NCI-H748 (cell line): ENCODE measurements at regions not wholly inside any gene's neighbourhood (a gene's known extent, or its start where the extent isn't known, plus 50 kb on each side); places are given as distances from the start of the nearest gene placed in this dataset.
"Not testable (repeated sequence)": the region's sequence is repeated elsewhere in the genome, so short reads cannot be mapped to it uniquely, and the experiment has no call there.

Source experiments
- DNase-seq: peaks from one replicate; lab custom pipeline; 2025; ENCODE audit not compliant: unreplicated experiment; lab: John Stamatoyannopoulos, UW

GRCh38 chr1:24268555-24268954, 50.6 kb upstream of the GRHL3 start:
- not testable (repeated sequence) for DNase-seq

- DNase-seq, result no peak
These were observed 52.2 kb upstream of the GRHL3 start for GRCh38 chr1:24266998-24267397.

GRCh38 chr1:24266398-24266941, 52.7 kb upstream of the GRHL3 start:
- DNase-seq, result no peak

DNA sequence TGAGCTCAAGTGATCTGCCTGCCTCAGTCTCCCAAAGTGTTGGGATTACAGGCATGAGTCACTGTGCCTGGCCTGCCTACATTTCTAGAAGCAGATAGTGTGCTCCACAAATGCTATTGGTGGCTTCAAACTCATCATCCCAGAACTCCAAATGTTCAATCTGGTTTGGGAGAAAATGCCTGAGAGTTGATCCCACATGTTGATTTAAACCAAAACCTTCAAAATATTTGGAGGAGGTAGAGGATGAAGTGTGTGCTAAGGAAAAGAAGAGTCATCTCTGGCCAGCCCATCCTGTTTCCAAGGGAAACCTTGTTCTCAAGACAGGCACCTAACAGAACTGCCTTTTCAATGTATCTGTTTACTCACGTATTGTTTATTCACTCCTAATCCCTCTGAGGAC, 55.4 kb upstream of the GRHL3 start:
- DNase-seq, result no peak

DNA sequence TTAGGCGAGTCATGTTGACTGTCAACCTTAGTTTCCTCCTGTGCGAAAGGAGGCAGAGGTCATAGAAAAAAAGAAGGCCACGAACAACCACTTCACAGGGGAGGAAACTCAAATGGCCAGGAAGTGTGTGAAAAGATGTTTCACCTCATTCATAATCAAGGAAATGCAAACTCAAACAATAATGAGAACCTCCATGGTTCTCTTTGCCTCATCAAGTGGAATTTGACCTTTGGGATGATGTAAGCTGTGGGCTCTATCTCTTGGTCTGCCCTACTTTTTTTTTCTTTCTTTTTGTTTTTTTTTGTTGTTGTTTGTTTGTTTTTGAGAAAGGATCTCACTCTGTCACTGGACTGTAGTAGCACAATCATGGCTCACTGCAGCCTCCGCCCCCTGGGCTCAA, 55.9 kb upstream of the GRHL3 start:
- no peak for DNase-seq

GRCh38 chr1:24261977-24262376, 57.2 kb upstream of the GRHL3 start:
- no peak for DNase-seq

DNA sequence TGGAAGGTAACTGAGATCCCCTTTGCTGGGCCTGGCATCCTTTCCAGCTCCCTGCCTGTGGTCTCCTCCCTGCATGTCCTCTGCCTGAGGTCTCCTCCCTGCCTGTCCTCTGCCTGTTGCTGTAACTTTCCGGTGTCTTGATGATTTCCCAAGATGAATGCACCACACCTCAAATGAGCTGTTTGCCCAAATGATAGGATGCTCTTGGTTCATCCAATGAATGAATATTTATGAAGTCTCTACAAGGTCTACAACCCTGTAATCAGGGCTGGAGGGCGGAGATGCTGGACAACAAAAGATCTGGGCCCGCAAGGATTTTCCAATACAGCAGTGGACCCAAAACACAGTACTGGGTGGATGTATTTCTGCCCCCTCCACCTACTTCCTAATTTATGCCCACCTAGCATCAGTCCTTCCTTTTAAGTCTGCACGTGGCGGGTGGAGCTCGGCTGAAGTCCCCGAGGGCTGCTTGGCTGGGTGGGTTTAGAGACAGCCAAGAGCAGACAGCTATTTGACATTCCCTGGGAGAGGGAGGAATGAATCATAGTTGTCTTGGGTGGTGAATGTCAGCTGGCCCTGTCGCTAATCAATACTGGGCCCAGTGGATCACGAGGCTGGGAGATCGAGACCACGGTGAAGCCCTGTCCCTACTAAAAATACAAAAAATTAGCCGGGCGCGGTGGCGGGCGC, 60.3 kb upstream of the GRHL3 start:
- no peak for DNase-seq

DNA sequence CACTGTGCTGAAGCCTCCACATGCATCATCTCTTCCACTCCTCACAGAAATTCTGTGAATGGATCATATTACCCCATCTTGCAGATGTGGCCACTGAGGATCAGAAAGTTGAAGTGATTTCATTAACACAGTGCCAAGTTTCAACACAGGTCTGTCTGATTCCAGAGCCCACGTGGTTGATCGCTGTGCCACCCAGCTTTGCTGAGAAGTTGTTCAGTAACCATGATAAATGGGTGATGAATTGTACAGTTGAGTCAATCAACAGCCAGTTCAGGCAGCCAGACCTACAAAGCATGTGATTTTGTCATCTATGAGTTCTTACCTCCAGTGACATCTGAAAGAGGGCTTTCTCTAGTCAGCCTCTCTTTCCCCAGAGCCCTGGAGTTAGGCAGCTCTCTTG, 61.8 kb upstream of the GRHL3 start:
- DNase-seq, result no peak

GRCh38 chr1:24256687-24257086, 62.5 kb upstream of the GRHL3 start:
- DNase-seq, result no peak

- DNase-seq, result no peak
These were observed 63.9 kb upstream of the GRHL3 start for GRCh38 chr1:24255226-24255625.

DNA sequence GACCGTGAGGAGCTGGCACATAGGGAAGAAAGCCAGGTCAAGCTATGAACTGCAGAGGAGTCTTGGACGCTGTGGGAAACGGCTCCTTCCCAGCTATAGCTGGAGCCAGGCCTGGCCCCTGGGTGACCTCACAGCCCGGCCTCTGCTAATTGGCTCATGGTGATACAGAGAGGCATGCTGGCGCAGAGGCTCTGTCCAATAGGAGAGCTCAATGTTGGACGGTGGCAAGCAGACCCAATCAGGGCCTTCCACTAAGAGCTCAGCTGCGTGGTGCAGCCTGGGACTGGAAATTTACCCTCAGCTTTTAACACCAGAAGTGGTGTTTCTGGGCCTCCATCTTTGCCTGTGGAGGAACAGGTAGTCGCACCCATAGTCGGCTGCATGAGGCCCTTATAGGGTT, 64.4 kb upstream of the GRHL3 start:
- DNase-seq, result no peak

DNA sequence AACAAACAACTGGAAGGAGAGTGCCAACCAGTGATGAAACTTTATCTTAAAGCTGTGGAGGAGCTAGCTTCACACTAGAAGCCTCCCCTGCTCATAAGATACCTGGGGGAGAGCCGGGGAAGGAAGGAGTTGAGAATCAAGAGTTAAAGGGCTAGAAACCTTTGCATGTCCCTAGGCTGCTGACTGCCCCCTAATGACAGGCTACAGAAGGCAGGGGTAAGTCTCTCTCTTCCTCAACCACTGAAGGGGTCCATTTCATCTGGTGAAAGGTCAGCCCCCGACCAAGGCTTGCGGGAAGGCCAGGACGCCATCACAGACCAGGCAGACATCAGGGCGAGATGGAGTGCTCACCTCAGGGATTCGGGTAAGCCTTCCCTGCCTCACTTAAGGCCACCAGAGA, 65.6 kb upstream of the GRHL3 start:
- no peak for DNase-seq

GRCh38 chr1:24252185-24252780, 65.2 kb upstream of the IFNLR1 start:
- DNase-seq, result no peak

GRCh38 chr1:24251501-24251900, 64.4 kb upstream of the IFNLR1 start:
- no peak for DNase-seq

DNA sequence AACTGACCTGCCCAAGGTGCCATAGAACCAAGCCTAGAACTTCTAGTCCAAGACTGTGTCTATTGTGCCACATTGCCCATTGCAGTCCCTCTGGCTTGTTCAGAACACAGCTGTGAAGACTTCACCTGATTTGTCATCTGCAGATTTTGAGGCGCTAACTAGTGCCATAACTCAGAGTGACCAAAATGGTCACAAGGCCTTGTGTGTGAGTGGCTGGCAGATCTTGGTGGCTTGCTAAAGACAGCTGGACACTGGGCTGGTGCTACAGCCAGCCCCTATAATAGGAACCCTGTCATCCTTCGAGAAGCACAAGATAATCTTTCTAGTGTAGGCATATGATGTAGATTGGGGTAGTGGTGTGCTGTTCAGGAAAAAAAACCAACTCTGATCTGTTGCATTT, 63.7 kb upstream of the IFNLR1 start:
- DNase-seq, result no peak

DNA sequence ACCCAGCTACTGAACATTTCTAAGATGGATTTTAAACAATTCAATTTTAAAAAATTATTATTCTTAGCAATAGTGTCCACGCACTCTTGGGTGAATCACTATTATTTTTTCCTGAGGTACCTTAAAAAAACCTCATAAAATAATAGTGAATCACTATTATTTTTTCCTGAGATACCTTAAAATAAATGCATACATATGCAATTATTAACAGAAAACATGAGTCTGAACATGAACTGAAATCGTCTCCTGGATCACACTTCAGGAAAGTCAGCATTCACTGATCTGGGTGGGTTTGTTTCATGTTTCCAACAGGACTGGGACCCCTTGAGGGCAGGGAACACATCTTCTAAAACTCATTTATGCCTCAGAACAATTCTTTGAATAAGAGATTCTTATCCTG, 63.1 kb upstream of the IFNLR1 start:
- no peak for DNase-seq

DNA sequence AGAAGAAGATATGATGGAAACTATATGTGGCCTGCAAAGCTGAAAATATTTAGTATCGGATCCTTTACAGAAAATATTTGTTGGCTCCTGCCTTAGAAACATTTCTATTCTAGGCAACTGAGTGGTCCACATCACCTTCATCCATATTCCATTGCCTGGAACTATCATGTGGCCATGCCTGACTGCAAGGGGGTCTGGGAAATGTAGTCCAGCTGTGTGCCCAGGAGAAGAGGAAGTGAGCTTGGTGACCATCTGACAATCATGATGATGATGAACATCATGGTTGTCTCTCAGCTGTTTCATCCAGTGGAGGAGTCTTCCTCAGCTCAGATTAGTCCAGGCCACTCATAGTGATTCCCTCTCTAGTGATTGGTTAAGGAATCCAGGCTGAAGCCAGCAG, 61.8 kb upstream of the IFNLR1 start:
- DNase-seq, result peak; percentile 3

DNA sequence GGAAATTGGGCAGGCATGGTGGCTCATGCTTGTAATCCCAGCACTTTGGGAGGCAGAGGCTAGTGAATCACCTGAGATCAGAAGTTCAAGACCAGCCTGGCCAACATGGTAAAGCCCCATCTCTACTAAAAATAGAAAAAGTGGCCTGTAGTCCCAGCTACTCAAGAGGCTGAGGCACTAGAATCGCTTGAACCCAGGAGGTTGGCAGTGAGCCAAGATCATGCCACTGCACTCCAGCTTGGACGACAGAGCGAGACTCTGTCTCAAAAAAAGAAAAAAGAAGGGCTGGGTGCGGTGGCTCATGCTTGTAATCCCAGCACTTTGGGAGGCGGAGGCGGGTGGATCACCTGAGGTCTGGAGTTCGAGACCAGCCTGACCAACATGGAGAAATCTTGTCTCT, 60.2 kb upstream of the IFNLR1 start:
- DNase-seq, result not testable (repeated sequence)

- no peak for DNase-seq
These were observed 57.6 kb upstream of the IFNLR1 start for GRCh38 chr1:24244519-24245268.

DNA sequence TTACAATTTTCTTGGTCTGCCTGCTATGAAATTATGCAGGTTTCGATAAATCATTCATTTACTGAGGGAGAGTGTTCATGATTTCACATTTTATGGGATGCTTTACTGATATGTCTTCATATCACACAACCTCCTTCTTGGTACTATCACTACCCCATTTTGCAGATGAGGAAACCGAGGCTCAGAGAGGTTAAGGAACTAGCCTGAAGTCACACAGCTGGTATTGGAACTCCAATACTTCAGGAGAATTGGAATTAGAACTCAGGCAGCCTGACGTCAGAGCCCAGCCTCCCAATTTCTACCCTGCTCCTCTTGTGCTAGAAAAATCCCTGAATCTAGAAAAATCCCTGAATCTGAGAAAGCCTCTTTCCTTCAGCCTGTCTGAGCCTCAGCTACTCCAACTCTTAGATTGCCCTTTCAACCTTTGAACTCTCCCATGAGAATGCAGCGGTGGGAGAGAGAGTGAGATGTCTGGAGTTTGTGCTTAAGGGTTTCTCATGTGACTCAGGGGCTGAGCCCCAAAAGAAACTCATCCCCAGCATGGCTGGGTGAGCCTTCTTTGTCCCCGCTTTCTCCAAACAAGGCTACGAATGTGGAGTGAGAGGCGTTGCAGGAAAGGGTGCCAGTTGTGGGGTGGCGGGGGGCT, 50.8 kb upstream of the IFNLR1 start:
- no peak for DNase-seq

DNA sequence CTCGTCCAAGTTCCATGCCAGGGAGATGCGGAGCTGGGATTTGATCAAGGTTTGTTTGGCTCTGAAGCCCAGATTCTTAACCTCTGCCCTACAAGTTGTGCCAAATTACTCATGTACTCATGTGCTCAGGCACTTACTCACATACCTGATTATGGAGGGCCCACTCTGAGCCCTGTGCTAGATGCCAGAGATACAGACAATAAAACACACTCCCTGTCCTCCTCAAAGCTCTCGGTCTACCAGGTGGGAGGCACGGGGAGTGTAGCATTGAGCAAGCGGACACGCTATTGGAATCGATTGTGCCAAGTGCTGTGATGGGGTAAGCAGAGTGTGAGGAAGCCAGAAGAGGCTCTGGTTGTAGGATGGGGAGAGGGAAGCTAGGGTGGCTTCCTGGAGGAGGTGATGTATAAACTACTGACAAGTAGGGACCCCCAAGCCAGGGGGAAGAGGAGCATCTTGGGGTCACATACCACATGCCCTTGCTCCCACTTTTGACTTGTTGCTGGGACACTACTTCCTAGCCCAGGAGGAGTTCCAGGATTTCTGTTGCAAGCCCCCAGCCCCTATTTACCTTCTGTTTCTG, 49.8 kb upstream of the IFNLR1 start:
- no peak for DNase-seq
